Loucy (cell line): ENCODE measurements at regions not wholly inside any gene's neighbourhood (a gene's known extent, or its start where the extent isn't known, plus 50 kb on each side); places are given as distances from the start of the nearest gene placed in this dataset.

Source experiments
- H2AFZ ChIP-seq: fragments of 200-600 bp; sonication (generic); 2 replicates; pipeline ENCODE4 v1.6.0; 2016; ENCODE audit warnings: antibody characterized with exemption, mild to moderate bottlenecking, low read length, moderate library complexity
- H3F3A ChIP-seq: fragments of 200-600 bp; 2 replicates; pipeline ENCODE4 v1.6.0; 2016; ENCODE audit warnings: antibody characterized with exemption, low read depth, mild to moderate bottlenecking
- H3K27me3 ChIP-seq: fragments of 200-600 bp; sonication (generic); 2 replicates; pipeline ENCODE4 v1.6.1; 2014; ENCODE audit warnings: low read length, mild to moderate bottlenecking; ENCODE audit not compliant: insufficient read depth, poor library complexity, severe bottlenecking
- H3K36me3 ChIP-seq: fragments of 200-600 bp; sonication (generic); 2 replicates; pipeline ENCODE4 v1.6.1; 2016; ENCODE audit warnings: low read length; ENCODE audit not compliant: insufficient read depth
- H3K4me1 ChIP-seq: fragments of 200-600 bp; sonication (generic); 2 replicates; pipeline ENCODE4 v1.5.1; 2014; ENCODE audit warnings: low read length, mild to moderate bottlenecking; ENCODE audit not compliant: insufficient read depth, poor library complexity, severe bottlenecking
- H3K4me2 ChIP-seq: fragments of 200-600 bp; sonication (generic); 2 replicates; pipeline ENCODE4 v1.6.0; 2014; ENCODE audit warnings: antibody characterized with exemption, low read length, low read depth, mild to moderate bottlenecking; ENCODE audit not compliant: poor library complexity, severe bottlenecking
- H3K4me3 ChIP-seq: fragments of 200-600 bp; sonication (generic); 2 replicates; pipeline ENCODE4 v1.5.1; 2014; ENCODE audit warnings: low read length, mild to moderate bottlenecking, mixed read lengths; ENCODE audit not compliant: poor library complexity, severe bottlenecking
- H3K79me2 ChIP-seq: fragments of 200-600 bp; sonication (generic); 2 replicates; pipeline ENCODE4 v1.6.1; 2014; ENCODE audit warnings: low read length; ENCODE audit not compliant: insufficient read depth
- H3K9ac ChIP-seq: fragments of 200-600 bp; sonication (generic); 2 replicates; pipeline ENCODE4 v1.6.0; 2014; ENCODE audit warnings: mild to moderate bottlenecking, low read depth, low read length, moderate library complexity; ENCODE audit not compliant: poor library complexity, severe bottlenecking
- H3K9me2 ChIP-seq: fragments of 200-600 bp; sonication (generic); replicated peaks from 2 replicates; pipeline ENCODE4 v1.6.1; 2016; ENCODE audit warnings: low read depth, low read length, mixed read lengths
- H3K9me3 ChIP-seq: fragments of 200-600 bp; sonication (generic); 2 replicates; pipeline ENCODE4 v1.6.1; 2014; ENCODE audit warnings: mild to moderate bottlenecking, antibody characterized with exemption, low read length, low read depth; ENCODE audit not compliant: insufficient read depth
- H4K20me1 ChIP-seq: fragments of 200-600 bp; sonication (generic); 2 replicates; pipeline ENCODE4 v1.6.0; 2014; ENCODE audit warnings: antibody characterized with exemption, low read length, mild to moderate bottlenecking; ENCODE audit not compliant: insufficient read depth, poor library complexity, severe bottlenecking
- CTCF ChIP-seq: fragments of 200-600 bp; sonication (generic); conservative IDR thresholded peaks from 2 replicates; pipeline ENCODE4 v1.5.1; 2014; ENCODE audit warnings: mild to moderate bottlenecking, antibody characterized with exemption, low read length
- EZH2phosphoT487 ChIP-seq: fragments of 200-600 bp; IDR thresholded peaks from 2 replicates; pipeline ENCODE4 v1.6.1; 2018; ENCODE audit warnings: antibody characterized with exemption, mild to moderate bottlenecking, moderate library complexity, borderline replicate concordance

- Histone ChIP-seq H3F3A (no peaks in the 10 kb centered on the region), H3K9ac (no peak overlapping the region), H3K27me3 (no peaks in the 10 kb centered on the region), H3K36me3 (no peaks in the 10 kb centered on the region), H2AFZ (no peak overlapping the region), H4K20me1 (no peaks in the 10 kb centered on the region), H3K4me3 (no peak overlapping the region), H3K9me3 (no peaks in the 10 kb centered on the region), H3K4me1 (no peaks in the 10 kb centered on the region), H3K4me2 (no peak overlapping the region), H3K79me2 (no peaks in the 10 kb centered on the region), H3K9me2 (no peaks in the 10 kb centered on the region)
- TF ChIP-seq CTCF (no peak), EZH2phosphoT487 (no peak)
Observed at GRCh38 chr14:40252817-40253447, 820.7 kb upstream of the FBXO33 start.

DNA sequence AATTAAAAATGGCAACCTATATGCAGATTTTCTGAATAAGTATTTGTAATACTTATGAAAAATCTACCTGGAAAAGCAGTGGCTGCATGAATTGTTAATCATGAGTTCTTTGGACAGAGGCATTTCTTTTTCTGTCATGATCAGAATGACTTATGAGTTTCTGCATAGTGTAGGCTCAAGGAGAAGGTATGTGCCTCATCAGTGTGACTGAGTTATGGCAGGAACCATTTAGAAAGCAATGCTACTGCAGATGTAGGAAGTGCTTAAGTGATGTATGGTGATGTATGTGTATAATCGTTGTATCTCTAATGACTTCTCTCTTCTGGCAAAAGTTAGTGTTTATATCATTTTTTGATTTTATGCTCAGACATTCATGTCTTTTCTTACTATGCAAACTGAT, 816.4 kb upstream of the FBXO33 start:
- TF ChIP-seq CTCF (no peak), EZH2phosphoT487 (no peak)
- no peaks in the 10 kb centered on the region for H3F3A ChIP-seq
- no peaks in the 10 kb centered on the region for H3K9me3 ChIP-seq
- H3K9ac ChIP-seq = no peak overlapping the region
- H3K9me2 ChIP-seq = no peaks in the 10 kb centered on the region
- H3K36me3 ChIP-seq = no peaks in the 10 kb centered on the region
- no peaks in the 10 kb centered on the region for H4K20me1 ChIP-seq
- H3K4me1 ChIP-seq = no peaks in the 10 kb centered on the region
- H2AFZ ChIP-seq = no peak overlapping the region
- no peaks in the 10 kb centered on the region for H3K27me3 ChIP-seq
- H3K4me3 ChIP-seq = no peak overlapping the region
- H3K79me2 ChIP-seq = no peaks in the 10 kb centered on the region
- no peak overlapping the region for H3K4me2 ChIP-seq

DNA sequence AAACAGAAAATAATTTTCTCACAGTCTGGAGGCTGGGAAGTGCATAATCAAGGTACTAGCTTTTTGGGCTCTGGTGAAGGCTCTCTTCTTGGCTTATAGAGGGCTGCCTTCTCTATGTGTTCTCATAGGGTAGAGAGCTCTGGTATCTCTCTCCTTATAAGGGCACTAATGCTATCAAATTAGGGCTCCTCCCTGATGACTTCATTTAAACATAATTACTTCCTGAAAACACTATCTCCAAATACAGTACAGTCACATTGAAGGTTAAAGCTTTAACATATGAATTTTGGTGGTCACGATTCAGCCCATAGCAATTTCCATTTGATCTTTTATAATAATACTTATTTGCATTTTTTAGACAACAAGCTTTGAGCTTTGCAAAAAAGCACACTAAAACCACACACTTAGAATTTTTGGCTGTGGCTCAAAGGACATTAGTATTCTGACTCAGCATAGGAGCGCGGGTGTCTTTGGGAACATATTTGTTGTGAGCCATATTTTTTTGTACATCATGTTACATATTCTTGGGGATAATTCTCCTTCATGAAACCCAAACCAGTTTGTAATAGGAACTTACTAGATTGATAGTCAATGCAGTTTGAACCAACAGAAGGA, 808.1 kb upstream of the FBXO33 start:
- Histone ChIP-seq H3K36me3 (no peaks in the 10 kb centered on the region), H3K4me1 (no peaks in the 10 kb centered on the region), H2AFZ (no peak overlapping the region), H3K9me2 (no peaks in the 10 kb centered on the region), H3K4me2 (no peak overlapping the region), H3K4me3 (no peak overlapping the region), H3F3A (no peaks in the 10 kb centered on the region), H3K9ac (no peak overlapping the region), H4K20me1 (no peaks in the 10 kb centered on the region), H3K79me2 (no peaks in the 10 kb centered on the region), H3K27me3 (no peaks in the 10 kb centered on the region), H3K9me3 (no peaks in the 10 kb centered on the region; the same call in 1 of the 2 replicates)
- TF ChIP-seq CTCF (no peak), EZH2phosphoT487 (no peak)
